Bronchial epithelial cell (primary cell): ENCODE measurements at regions not wholly inside any gene's neighbourhood (a gene's known extent, or its start where the extent isn't known, plus 50 kb on each side); places are given as distances from the start of the nearest gene placed in this dataset.
A peak's percentile ranks its signal among the peaks of the same experiment; 100 is the strongest.
"Not testable (repeated sequence)": the region's sequence is repeated elsewhere in the genome, so short reads cannot be mapped to it uniquely, and the experiment has no call there.

Source experiments
- DNase-seq: peaks from one replicate; pipeline ENCODE4 v3.0.0-alpha.2; 2010; ENCODE audit warnings: low read depth
- FAIRE-seq: peaks from 2 replicates; lab custom pipeline; 2011; peaks lifted over from hg19 to GRCh38; lab: Jason Lieb, UNC
- H3K27me3 ChIP-seq: 2 replicates; pipeline ENCODE4 v1.5.1; 2011; ENCODE audit warnings: low read length; ENCODE audit not compliant: control insufficient read depth, insufficient read depth
- H3K36me3 ChIP-seq: 2 replicates; pipeline ENCODE4 v1.5.1; 2011; ENCODE audit warnings: low read length; ENCODE audit not compliant: control insufficient read depth, insufficient read depth
- H3K4me3 ChIP-seq: 2 replicates; pipeline ENCODE4 v1.5.1; 2011; ENCODE audit warnings: mild to moderate bottlenecking, low read depth, low read length, control low read depth
- TF ChIP-seq, protein P1 (sequence below): IDR thresholded peaks from 2 replicates; pipeline ENCODE4 v1.5.1; 2011; ENCODE audit warnings: mild to moderate bottlenecking, moderate library complexity, low read length, control low read depth, inconsistent platforms; ENCODE audit not compliant: insufficient read depth, severe bottlenecking

GRCh38 chr13:48818495-48819356 is 157.0 kb upstream of the FNDC3A start:
- no peak overlapping the region for H3K4me3 ChIP-seq
- FAIRE-seq (peak; percentile 50), DNase-seq (peak; percentile 88)
- no peaks in the 10 kb centered on the region for H3K27me3 ChIP-seq
- H3K36me3 ChIP-seq = no peaks in the 10 kb centered on the region
- TF ChIP-seq, protein P1, sequence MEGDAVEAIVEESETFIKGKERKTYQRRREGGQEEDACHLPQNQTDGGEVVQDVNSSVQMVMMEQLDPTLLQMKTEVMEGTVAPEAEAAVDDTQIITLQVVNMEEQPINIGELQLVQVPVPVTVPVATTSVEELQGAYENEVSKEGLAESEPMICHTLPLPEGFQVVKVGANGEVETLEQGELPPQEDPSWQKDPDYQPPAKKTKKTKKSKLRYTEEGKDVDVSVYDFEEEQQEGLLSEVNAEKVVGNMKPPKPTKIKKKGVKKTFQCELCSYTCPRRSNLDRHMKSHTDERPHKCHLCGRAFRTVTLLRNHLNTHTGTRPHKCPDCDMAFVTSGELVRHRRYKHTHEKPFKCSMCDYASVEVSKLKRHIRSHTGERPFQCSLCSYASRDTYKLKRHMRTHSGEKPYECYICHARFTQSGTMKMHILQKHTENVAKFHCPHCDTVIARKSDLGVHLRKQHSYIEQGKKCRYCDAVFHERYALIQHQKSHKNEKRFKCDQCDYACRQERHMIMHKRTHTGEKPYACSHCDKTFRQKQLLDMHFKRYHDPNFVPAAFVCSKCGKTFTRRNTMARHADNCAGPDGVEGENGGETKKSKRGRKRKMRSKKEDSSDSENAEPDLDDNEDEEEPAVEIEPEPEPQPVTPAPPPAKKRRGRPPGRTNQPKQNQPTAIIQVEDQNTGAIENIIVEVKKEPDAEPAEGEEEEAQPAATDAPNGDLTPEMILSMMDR = no peak

DNA sequence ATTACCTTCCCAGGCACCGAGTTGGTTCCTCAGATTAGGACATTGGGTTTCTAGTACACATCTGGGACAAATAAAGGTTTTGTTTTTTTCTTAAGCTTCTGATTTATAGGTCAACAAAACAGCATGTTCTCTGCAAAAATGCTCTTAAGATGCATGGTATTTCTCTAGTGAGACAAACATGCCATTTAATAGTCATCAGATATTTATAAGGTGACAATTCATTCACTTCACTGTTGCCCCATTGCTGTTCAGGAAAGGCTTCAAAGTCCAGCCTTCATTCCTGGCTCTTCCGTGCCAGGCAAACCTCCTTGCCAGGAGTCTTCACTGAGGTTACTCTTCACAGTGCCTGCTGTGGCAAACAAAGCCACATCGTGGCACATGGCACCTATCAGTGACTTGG is 156.3 kb upstream of the FNDC3A start:
- TF ChIP-seq, protein P1 = no peak
- Histone ChIP-seq H3K27me3 (no peaks in the 10 kb centered on the region), H3K4me3 (no peak overlapping the region), H3K36me3 (no peaks in the 10 kb centered on the region)
- FAIRE-seq (no peak), DNase-seq (no peak)

DNA sequence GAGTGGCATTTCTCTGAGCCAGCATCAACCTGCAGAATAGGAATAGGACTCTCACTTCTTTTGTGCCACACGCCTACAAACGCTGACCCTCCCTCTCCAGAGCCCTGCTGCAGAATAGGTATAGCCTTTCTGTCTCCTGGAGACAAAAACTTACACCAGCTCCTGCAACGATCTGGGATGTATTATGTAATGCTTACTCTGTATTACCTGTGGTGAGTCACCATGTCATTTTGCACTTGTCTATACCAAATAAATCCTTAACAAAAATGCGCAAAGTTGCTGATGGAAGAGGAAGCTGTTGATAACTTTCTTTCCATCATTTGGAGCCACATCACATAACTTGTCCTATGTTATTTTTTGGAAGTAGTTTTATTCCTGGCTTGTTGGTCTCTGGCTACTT is 155.8 kb upstream of the FNDC3A start:
- FAIRE-seq = peak; percentile 18

GRCh38 chr13:48823526-48823925 is 152.2 kb upstream of the FNDC3A start:
- not testable (repeated sequence) for H3K36me3 ChIP-seq, FAIRE-seq, H3K27me3 ChIP-seq, H3K4me3 ChIP-seq, DNase-seq

More for the DNA sequence above, 155.8 kb upstream of the FNDC3A start:
- H3K27me3 ChIP-seq = no peaks in the 10 kb centered on the region
- DNase-seq = peak; percentile 66
- no peaks in the 10 kb centered on the region for H3K36me3 ChIP-seq
- no peak overlapping the region for H3K4me3 ChIP-seq
- TF ChIP-seq, protein P1 = no peak

GRCh38 chr13:48826039-48826438 is 149.7 kb upstream of the FNDC3A start:
- TF ChIP-seq, protein P1 = no peak
- no peak overlapping the region for H3K4me3 ChIP-seq
- FAIRE-seq = no peak
- no peaks in the 10 kb centered on the region for H3K27me3 ChIP-seq
- no peaks in the 10 kb centered on the region for H3K36me3 ChIP-seq
- DNase-seq = no peak

GRCh38 chr13:48826922-48827454 is 148.7 kb upstream of the FNDC3A start:
- H3K27me3 ChIP-seq, H3K36me3 ChIP-seq, FAIRE-seq, DNase-seq, H3K4me3 ChIP-seq: not testable (repeated sequence)
